ENCODE measurements at regions not wholly inside any gene's neighbourhood (a gene's known extent, or its start where the extent isn't known, plus 50 kb on each side); places are given as distances from the start of the nearest gene placed in this dataset.

GRCh38 chr6:131368198-131368911 lies 204.7 kb upstream of the ARG1 start:
- H3K27me3 ChIP-seq (ENCODE audit: control insufficient read depth in 3 of 3, insufficient read depth in 3 of 3, low read length in 2 of 3), result no peaks in the 10 kb centered on the region
- H3K4me1 ChIP-seq (ENCODE audit: control insufficient read depth in 5 of 5, insufficient read depth in 5 of 5, low read length in 5 of 5), result peaks cover 0 to 4% (median 0%) of the 10 kb centered on the region in 5 donors
- no peaks in the 10 kb centered on the region for H3K36me3 ChIP-seq (ENCODE audit: control insufficient read depth in 4 of 4, insufficient read depth in 4 of 4, low read length in 4 of 4)
- H3K9ac ChIP-seq (ENCODE audit: insufficient read depth in 1 of 2, low read length in 2 of 2), result no peak overlapping the region
- DNase-seq (peak; percentile 41 to 73 (median 56)), ATAC-seq (ENCODE audit: insufficient read depth, low FRiP score) (peak; percentile 80)
- no peak overlapping the region for H3K27ac ChIP-seq (ENCODE audit: low read depth in 1 of 2, low read length in 1 of 2)
- no peak overlapping the region for H3K4me3 ChIP-seq
- no peaks in the 10 kb centered on the region for H3K9me3 ChIP-seq (ENCODE audit: control insufficient read depth in 4 of 4, insufficient read depth in 3 of 4, low read length in 3 of 4)
- TF ChIP-seq CTCF (IDR thresholded peaks at IDR 0.05; ENCODE audit: control extremely low read depth, extremely low read depth), result no peak
- WGBS, 2 donors, result 6 to 15% methylated on average over 6 of the region's 6 CpGs

GRCh38 chr6:131372535-131372934 lies 200.5 kb upstream of the ARG1 start:
- 75 to 86% methylated on average over 5 of the region's 5 CpGs for WGBS, 2 donors
- ATAC-seq (ENCODE audit: insufficient read depth, low FRiP score) (no peak), DNase-seq (no peak)
- Histone ChIP-seq H3K9ac (ENCODE audit: insufficient read depth in 1 of 2, low read length in 2 of 2) (no peak overlapping the region), H3K27me3 (ENCODE audit: control insufficient read depth in 3 of 3, insufficient read depth in 3 of 3, low read length in 2 of 3) (no peaks in the 10 kb centered on the region), H3K27ac (ENCODE audit: low read depth in 1 of 2, low read length in 1 of 2) (no peak overlapping the region), H3K4me1 (ENCODE audit: control insufficient read depth in 5 of 5, insufficient read depth in 5 of 5, low read length in 5 of 5) (peaks cover 0 to 4% (median 0%) of the 10 kb centered on the region in 5 donors), H3K36me3 (ENCODE audit: control insufficient read depth in 4 of 4, insufficient read depth in 4 of 4, low read length in 4 of 4) (no peaks in the 10 kb centered on the region), H3K4me3 (no peak overlapping the region), H3K9me3 (ENCODE audit: control insufficient read depth in 4 of 4, insufficient read depth in 3 of 4, low read length in 3 of 4) (no peaks in the 10 kb centered on the region)
- TF ChIP-seq CTCF (IDR thresholded peaks at IDR 0.05; ENCODE audit: control extremely low read depth, extremely low read depth), result no peak

DNA sequence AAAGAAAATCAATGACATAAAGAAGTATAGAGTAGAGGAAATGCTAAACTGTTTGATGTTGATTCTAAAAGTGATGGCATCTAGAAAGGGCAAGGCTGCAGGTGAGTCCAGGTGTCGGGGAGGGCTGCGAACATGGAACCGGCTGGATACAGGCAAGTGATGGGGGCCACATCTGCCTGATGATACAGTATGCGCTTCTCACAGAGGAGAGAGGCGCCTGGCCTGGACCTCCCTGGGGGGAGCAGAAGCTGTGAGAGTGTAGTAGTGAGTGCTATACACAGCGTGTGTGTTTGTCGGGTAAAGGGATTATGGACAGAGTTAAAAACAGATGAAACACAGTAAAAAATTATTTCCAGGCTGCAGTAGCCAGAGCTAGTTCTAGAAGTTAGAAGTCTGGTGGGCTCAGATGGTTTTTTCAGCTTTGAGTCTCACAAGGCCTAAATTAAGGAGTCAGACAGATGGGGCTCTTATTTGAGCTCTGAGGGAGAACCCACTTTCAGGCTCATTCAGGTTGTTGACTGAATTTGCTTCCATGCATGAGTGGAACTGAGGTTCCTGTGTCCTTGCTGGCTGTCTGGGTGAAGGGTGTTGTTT lies 195.8 kb upstream of the ARG1 start:
- Histone ChIP-seq H3K9ac (ENCODE audit: insufficient read depth in 1 of 2, low read length in 2 of 2) (no peak overlapping the region), H3K27ac (ENCODE audit: low read depth in 1 of 2, low read length in 1 of 2) (no peak overlapping the region), H3K36me3 (ENCODE audit: control insufficient read depth in 4 of 4, insufficient read depth in 4 of 4, low read length in 4 of 4) (no peaks in the 10 kb centered on the region), H3K4me1 (ENCODE audit: control insufficient read depth in 5 of 5, insufficient read depth in 5 of 5, low read length in 5 of 5) (peaks cover 0 to 12% (median 2%) of the 10 kb centered on the region in 5 donors), H3K27me3 (ENCODE audit: control insufficient read depth in 3 of 3, insufficient read depth in 3 of 3, low read length in 2 of 3) (no peaks in the 10 kb centered on the region), H3K4me3 (no peak overlapping the region), H3K9me3 (ENCODE audit: control insufficient read depth in 4 of 4, insufficient read depth in 3 of 4, low read length in 3 of 4) (no peaks in the 10 kb centered on the region)
- ATAC-seq (ENCODE audit: insufficient read depth, low FRiP score) (no peak), DNase-seq (no peak)
- no peak for TF ChIP-seq CTCF (IDR thresholded peaks at IDR 0.05; ENCODE audit: control extremely low read depth, extremely low read depth)
- 95 to 96% methylated on average over 7 of the region's 7 CpGs for WGBS, 2 donors
